ENCODE measurements at regions not wholly inside any gene's neighbourhood (a gene's known extent, or its start where the extent isn't known, plus 50 kb on each side); places are given as distances from the start of the nearest gene placed in this dataset.
"Not testable (repeated sequence)": the region's sequence is repeated elsewhere in the genome, so short reads cannot be mapped to it uniquely, and the experiment has no call there.

- peaks cover 3% of the 10 kb centered on the region; the same call in 1 of the 2 replicates for H3K9me3 ChIP-seq (replicated peaks)
- no peak for DNase-seq (ENCODE audit: low read depth in 1 of 2, low spot score in 2 of 2)
- no peak overlapping the region for H3K27ac ChIP-seq
- no peaks in the 10 kb centered on the region for H3K36me3 ChIP-seq
- no peak overlapping the region for H3K4me3 ChIP-seq
- H3K4me1 ChIP-seq (replicated peaks), result no peaks in the 10 kb centered on the region
- H3K27me3 ChIP-seq (replicated peaks), result no peaks in the 10 kb centered on the region; the same call in 1 of the 2 replicates
Measured at GRCh38 chr21:19468991-19469715, 1065.6 kb upstream of the TMPRSS15 start.

GRCh38 chr21:19475525-19475924 lies 1071.9 kb upstream of the TMPRSS15 start:
- Histone ChIP-seq H3K9me3 (replicated peaks) (no peaks in the 10 kb centered on the region), H3K27me3 (replicated peaks) (no peaks in the 10 kb centered on the region), H3K4me3 (no peak overlapping the region), H3K4me1 (replicated peaks) (no peaks in the 10 kb centered on the region), H3K36me3 (no peaks in the 10 kb centered on the region), H3K27ac (no peak overlapping the region)
- DNase-seq (ENCODE audit: low read depth in 1 of 2, low spot score in 2 of 2), result no peak

DNA sequence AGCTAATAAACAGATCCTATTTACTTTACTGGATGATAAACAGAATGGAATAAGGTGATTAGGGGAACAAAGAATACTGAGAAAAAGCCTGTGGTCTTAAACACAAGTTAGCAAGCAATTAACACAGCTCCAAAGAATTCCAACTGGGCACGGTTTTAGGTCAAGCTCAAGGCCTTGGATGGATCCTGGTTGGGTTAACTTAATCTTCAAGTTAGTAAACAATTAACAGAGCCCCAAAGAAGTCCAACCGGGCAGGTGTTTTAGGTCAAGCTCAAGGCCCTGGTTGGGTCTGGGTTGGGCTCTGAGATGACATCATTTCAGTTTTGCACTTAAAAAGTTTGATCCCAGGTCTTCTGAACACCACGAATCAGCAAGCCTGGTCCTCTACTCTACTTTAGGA lies 1086.3 kb upstream of the TMPRSS15 start:
- DNase-seq (ENCODE audit: low read depth in 1 of 2, low spot score in 2 of 2), result no peak
- no peak overlapping the region for H3K27ac ChIP-seq
- H3K4me1 ChIP-seq (replicated peaks), result no peaks in the 10 kb centered on the region

GRCh38 chr21:19490481-19490880 lies 1086.9 kb upstream of the TMPRSS15 start:
- Histone ChIP-seq H3K27ac (no peak overlapping the region), H3K4me1 (replicated peaks) (no peaks in the 10 kb centered on the region), H3K27me3 (replicated peaks) (no peaks in the 10 kb centered on the region), H3K4me3 (no peak overlapping the region), H3K9me3 (replicated peaks) (0 out of 2 replicates have a peak, but pooled peaks cover 3% of the 10 kb centered on the region), H3K36me3 (no peaks in the 10 kb centered on the region)
- DNase-seq (ENCODE audit: low read depth in 1 of 2, low spot score in 2 of 2), result no peak

More for the DNA sequence above, 1086.3 kb upstream of the TMPRSS15 start:
- Histone ChIP-seq H3K4me3 (no peak overlapping the region), H3K36me3 (no peaks in the 10 kb centered on the region), H3K9me3 (replicated peaks) (0 out of 2 replicates have a peak, but pooled peaks cover 3% of the 10 kb centered on the region), H3K27me3 (replicated peaks) (no peaks in the 10 kb centered on the region)

DNA sequence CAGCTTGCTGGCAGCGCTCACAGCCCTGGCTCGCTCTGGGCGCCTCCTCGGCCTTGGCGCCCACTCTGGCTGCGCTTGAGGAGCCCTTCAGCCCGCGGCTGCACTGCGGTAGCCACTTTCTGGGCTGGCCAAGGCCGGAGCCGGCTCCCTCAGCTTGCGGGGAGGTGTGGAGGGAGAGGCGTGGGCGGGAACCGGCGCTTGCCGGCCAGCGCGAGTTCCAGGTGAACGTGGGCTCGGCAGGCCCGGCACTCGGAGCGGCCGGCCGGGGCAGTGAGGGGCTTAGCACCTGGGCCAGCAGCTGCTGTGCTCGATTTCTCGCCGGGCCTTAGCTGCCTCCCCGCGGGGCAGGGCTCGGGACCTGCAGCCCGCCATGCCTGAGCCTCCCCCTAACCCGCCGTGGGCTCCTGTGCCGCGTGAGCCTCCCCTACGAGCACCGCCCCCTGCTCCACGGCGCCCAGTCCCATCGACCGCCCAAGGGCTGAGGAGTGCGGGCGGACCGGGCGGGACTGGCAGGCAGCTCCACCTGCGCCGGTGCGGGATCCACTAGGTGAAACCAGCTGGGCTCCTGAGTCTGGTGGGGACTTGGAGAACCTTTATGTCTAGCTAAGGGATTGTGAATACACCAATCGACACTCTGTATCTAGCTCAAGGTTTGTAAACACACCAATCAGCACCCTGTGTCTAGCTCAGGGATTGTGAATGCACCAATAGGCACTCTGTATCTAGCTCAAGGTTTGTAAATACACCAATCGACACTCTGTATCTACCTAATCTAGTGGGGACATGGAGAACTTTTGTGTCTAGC lies 1090.1 kb upstream of the TMPRSS15 start:
- H3K27me3 ChIP-seq (replicated peaks); H3K36me3 ChIP-seq; DNase-seq (ENCODE audit: low read depth in 1 of 2, low spot score in 2 of 2); H3K4me3 ChIP-seq; H3K4me1 ChIP-seq (replicated peaks); H3K9me3 ChIP-seq (replicated peaks); H3K27ac ChIP-seq: not testable (repeated sequence)

DNA sequence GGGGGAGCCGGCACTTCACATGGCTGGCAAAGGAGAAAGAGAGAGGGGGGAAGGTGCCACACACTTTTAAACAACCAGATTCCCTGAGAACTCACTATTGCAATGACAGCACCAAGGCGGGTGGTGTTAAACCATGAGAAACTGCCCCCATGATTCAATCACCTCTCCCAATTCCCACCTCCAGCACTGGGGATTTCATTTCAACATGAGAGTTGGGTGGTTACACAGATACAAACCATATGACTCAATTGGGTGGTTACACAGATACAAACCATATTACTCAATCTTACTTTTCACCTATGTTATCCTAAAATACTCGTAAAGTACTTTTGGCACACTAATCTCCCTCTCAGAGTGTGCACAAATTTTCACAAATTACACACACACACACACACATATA lies 1097.5 kb upstream of the TMPRSS15 start:
- Histone ChIP-seq H3K36me3 (no peaks in the 10 kb centered on the region), H3K27ac (no peak overlapping the region), H3K27me3 (replicated peaks) (no peaks in the 10 kb centered on the region), H3K4me1 (replicated peaks) (no peaks in the 10 kb centered on the region), H3K4me3 (no peak overlapping the region), H3K9me3 (replicated peaks) (peaks cover 3% of the 10 kb centered on the region; the same call in 1 of the 2 replicates)
- DNase-seq (ENCODE audit: low read depth in 1 of 2, low spot score in 2 of 2), result no peak

- Histone ChIP-seq H3K27me3 (replicated peaks) (no peaks in the 10 kb centered on the region), H3K9me3 (replicated peaks) (no peaks in the 10 kb centered on the region; the same call in 1 of the 2 replicates), H3K4me3 (no peak overlapping the region), H3K4me1 (replicated peaks) (no peaks in the 10 kb centered on the region), H3K27ac (no peak overlapping the region), H3K36me3 (no peaks in the 10 kb centered on the region)
- DNase-seq (ENCODE audit: low read depth in 1 of 2, low spot score in 2 of 2), result no peak
Measured at GRCh38 chr21:19507682-19508260, 1104.2 kb upstream of the TMPRSS15 start.

DNA sequence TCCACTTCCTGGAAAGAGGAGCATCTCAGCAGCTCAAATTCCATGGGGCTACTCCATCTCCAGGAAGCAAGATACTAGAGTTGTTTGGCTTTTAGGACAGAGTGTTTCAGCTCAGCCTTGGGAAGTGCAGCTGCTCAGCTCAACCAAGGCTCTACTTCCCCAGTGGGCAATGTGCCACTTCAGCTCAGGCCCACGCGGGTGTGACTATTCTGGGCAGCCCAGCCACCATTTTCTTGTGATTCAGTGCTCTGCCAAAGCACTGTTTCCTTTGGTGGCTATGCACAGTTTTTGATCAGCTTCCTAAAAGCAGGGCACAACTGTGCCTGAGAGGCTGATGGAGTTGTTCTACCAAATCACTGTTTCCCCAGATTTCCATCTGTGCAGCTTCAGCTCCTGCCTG lies 1104.9 kb upstream of the TMPRSS15 start:
- Histone ChIP-seq H3K4me1 (replicated peaks) (no peaks in the 10 kb centered on the region), H3K4me3 (no peak overlapping the region), H3K9me3 (replicated peaks) (no peaks in the 10 kb centered on the region; the same call in 1 of the 2 replicates), H3K27me3 (replicated peaks) (no peaks in the 10 kb centered on the region), H3K27ac (no peak overlapping the region), H3K36me3 (no peaks in the 10 kb centered on the region)
- no peak for DNase-seq (ENCODE audit: low read depth in 1 of 2, low spot score in 2 of 2)

- Histone ChIP-seq H3K4me1 (replicated peaks) (no peaks in the 10 kb centered on the region), H3K27me3 (replicated peaks) (no peaks in the 10 kb centered on the region), H3K9me3 (replicated peaks) (no peaks in the 10 kb centered on the region; the same call in 1 of the 2 replicates), H3K36me3 (no peaks in the 10 kb centered on the region), H3K27ac (no peak overlapping the region), H3K4me3 (no peak overlapping the region)
- no peak for DNase-seq (ENCODE audit: low read depth in 1 of 2, low spot score in 2 of 2)
Measured at GRCh38 chr21:19508844-19509243, 1105.3 kb upstream of the TMPRSS15 start.

- Histone ChIP-seq H3K27me3 (replicated peaks) (no peaks in the 10 kb centered on the region), H3K27ac (no peak overlapping the region), H3K9me3 (replicated peaks) (no peaks in the 10 kb centered on the region; the same call in 1 of the 2 replicates), H3K4me1 (replicated peaks) (no peaks in the 10 kb centered on the region), H3K4me3 (no peak overlapping the region), H3K36me3 (no peaks in the 10 kb centered on the region)
- DNase-seq (ENCODE audit: low read depth in 1 of 2, low spot score in 2 of 2), result no peak
Measured at GRCh38 chr21:19510057-19510456, 1106.5 kb upstream of the TMPRSS15 start.

- no peaks in the 10 kb centered on the region; the same call in 1 of the 2 replicates for H3K9me3 ChIP-seq (replicated peaks)
- H3K27me3 ChIP-seq (replicated peaks), result no peaks in the 10 kb centered on the region
- H3K27ac ChIP-seq, result no peak overlapping the region
- no peaks in the 10 kb centered on the region for H3K36me3 ChIP-seq
- H3K4me3 ChIP-seq, result no peak overlapping the region
- DNase-seq (ENCODE audit: low read depth in 1 of 2, low spot score in 2 of 2), result no peak
- no peaks in the 10 kb centered on the region for H3K4me1 ChIP-seq (replicated peaks)
Measured at GRCh38 chr21:19510653-19511052, 1107.1 kb upstream of the TMPRSS15 start.

GRCh38 chr21:19522381-19522780 lies 1118.8 kb upstream of the TMPRSS15 start:
- H3K4me1 ChIP-seq (replicated peaks), result no peaks in the 10 kb centered on the region
- no peak overlapping the region for H3K27ac ChIP-seq
- DNase-seq (ENCODE audit: low read depth in 1 of 2, low spot score in 2 of 2), result no peak
- H3K27me3 ChIP-seq (replicated peaks), result no peaks in the 10 kb centered on the region
- H3K36me3 ChIP-seq, result no peaks in the 10 kb centered on the region
- H3K4me3 ChIP-seq, result no peak overlapping the region
- H3K9me3 ChIP-seq (replicated peaks), result no peaks in the 10 kb centered on the region; the same call in 1 of the 2 replicates

GRCh38 chr21:19523061-19523460 lies 1119.5 kb upstream of the TMPRSS15 start:
- Histone ChIP-seq H3K27ac (no peak overlapping the region), H3K36me3 (no peaks in the 10 kb centered on the region), H3K4me3 (no peak overlapping the region), H3K9me3 (replicated peaks) (no peaks in the 10 kb centered on the region; the same call in 1 of the 2 replicates), H3K4me1 (replicated peaks) (no peaks in the 10 kb centered on the region), H3K27me3 (replicated peaks) (no peaks in the 10 kb centered on the region)
- DNase-seq (ENCODE audit: low read depth in 1 of 2, low spot score in 2 of 2), result no peak

DNA sequence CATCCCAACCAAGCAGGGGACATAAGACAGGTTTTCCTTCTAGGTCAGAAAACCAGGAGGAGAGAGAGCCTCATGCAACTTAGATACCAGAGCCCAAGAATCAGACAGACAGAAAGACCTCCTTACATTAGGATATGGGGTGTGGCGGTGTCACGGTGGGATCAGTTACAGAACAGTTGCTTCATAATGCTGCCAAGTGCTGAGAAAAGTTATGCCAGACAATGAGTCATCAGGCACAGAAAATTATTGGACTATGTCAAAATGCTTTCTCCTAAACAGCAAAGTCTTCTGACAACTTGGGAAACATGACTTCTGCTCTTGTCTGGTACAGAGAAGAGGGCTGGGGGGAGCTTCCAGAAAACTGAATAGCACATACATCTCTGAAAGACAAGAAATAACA lies 1120.2 kb upstream of the TMPRSS15 start:
- no peaks in the 10 kb centered on the region for H3K4me1 ChIP-seq (replicated peaks)
- H3K36me3 ChIP-seq, result no peaks in the 10 kb centered on the region
- no peak for DNase-seq (ENCODE audit: low read depth in 1 of 2, low spot score in 2 of 2)
- H3K27ac ChIP-seq, result no peak overlapping the region
- H3K27me3 ChIP-seq (replicated peaks), result no peaks in the 10 kb centered on the region
- H3K4me3 ChIP-seq, result no peak overlapping the region
- H3K9me3 ChIP-seq (replicated peaks), result peaks cover 6% of the 10 kb centered on the region; the same call in 1 of the 2 replicates

All from SJSA1 (cell line).